GM18499 (cell line): ENCODE measurements at regions not wholly inside any gene's neighbourhood (a gene's known extent, or its start where the extent isn't known, plus 50 kb on each side); places are given as distances from the start of the nearest gene placed in this dataset.
"Not testable (repeated sequence)": the region's sequence is repeated elsewhere in the genome, so short reads cannot be mapped to it uniquely, and the experiment has no call there.

Experiments
- ATAC-seq: cut with Tn5 transposase; IDR thresholded peaks from one replicate; pipeline ENCODE4 v1.9.1; 2021; ENCODE audit warnings: moderate number of reproducible peaks; ENCODE audit not compliant: insufficient read depth, unreplicated experiment

GRCh38 chr18:56289381-56289780, 349.0 kb downstream of the TXNL1 start:
- no peak for ATAC-seq

GRCh38 chr18:56286775-56287325, 351.5 kb downstream of the TXNL1 start:
- ATAC-seq = no peak

- ATAC-seq = no peak
Measured at GRCh38 chr18:56285387-56286065, 352.9 kb downstream of the TXNL1 start.

- no peak for ATAC-seq
Measured at GRCh38 chr18:56284319-56284718, 354.1 kb downstream of the TXNL1 start.

GRCh38 chr18:56283316-56283715, 355.1 kb downstream of the TXNL1 start:
- no peak for ATAC-seq

- ATAC-seq = no peak
Measured at GRCh38 chr18:56282234-56283104, 355.9 kb downstream of the TXNL1 start.

- not testable (repeated sequence) for ATAC-seq
Measured at GRCh38 chr18:56279816-56280215, 358.6 kb downstream of the TXNL1 start.

- ATAC-seq = no peak
Measured at GRCh38 chr18:56278421-56279003, 359.9 kb downstream of the TXNL1 start.

GRCh38 chr18:56276466-56276865, 361.9 kb downstream of the TXNL1 start:
- ATAC-seq = no peak

- ATAC-seq = no peak
Measured at GRCh38 chr18:56273541-56274219, 364.7 kb downstream of the TXNL1 start.

- no peak for ATAC-seq
Measured at GRCh38 chr18:56270671-56271250, 367.6 kb downstream of the TXNL1 start.

- no peak for ATAC-seq
Measured at GRCh38 chr18:56269958-56270357, 368.4 kb downstream of the TXNL1 start.

- no peak for ATAC-seq
Measured at GRCh38 chr18:56268952-56269351, 369.4 kb downstream of the TXNL1 start.

GRCh38 chr18:56267334-56267733, 371.1 kb downstream of the TXNL1 start:
- ATAC-seq = no peak

GRCh38 chr18:56258178-56258577, 380.2 kb downstream of the TXNL1 start:
- ATAC-seq = no peak

- ATAC-seq = peak; percentile 89
Measured at GRCh38 chr18:56257205-56257604, 381.2 kb downstream of the TXNL1 start.

GRCh38 chr18:56256659-56257058, 381.7 kb downstream of the TXNL1 start:
- no peak for ATAC-seq

- no peak for ATAC-seq
Measured at GRCh38 chr18:56255381-56255780, 383.0 kb downstream of the TXNL1 start.

GRCh38 chr18:56252456-56252855, 385.9 kb downstream of the TXNL1 start:
- no peak for ATAC-seq

GRCh38 chr18:56248610-56249235, 389.7 kb downstream of the TXNL1 start:
- peak; percentile 87 for ATAC-seq
